MM.1S (cell line): ENCODE measurements at regions not wholly inside any gene's neighbourhood (a gene's known extent, or its start where the extent isn't known, plus 50 kb on each side); places are given as distances from the start of the nearest gene placed in this dataset.
"Not testable (repeated sequence)": the region's sequence is repeated elsewhere in the genome, so short reads cannot be mapped to it uniquely, and the experiment has no call there.

Source experiments
- EZH2 ChIP-seq: fragments of 300-600 bp; sonication (generic); optimal IDR thresholded peaks from 2 replicates; pipeline ENCODE3; 2017; ENCODE audit warnings: low read depth, mild to moderate bottlenecking, antibody characterized with exemption, low read length, mixed read lengths
- TF ChIP-seq, protein P1 (sequence below): fragments of 300-600 bp; sonication (generic); IDR thresholded peaks from 2 replicates; pipeline ENCODE4 v1.5.1; 2016; ENCODE audit warnings: antibody characterized with exemption, low read length, mixed read lengths

DNA sequence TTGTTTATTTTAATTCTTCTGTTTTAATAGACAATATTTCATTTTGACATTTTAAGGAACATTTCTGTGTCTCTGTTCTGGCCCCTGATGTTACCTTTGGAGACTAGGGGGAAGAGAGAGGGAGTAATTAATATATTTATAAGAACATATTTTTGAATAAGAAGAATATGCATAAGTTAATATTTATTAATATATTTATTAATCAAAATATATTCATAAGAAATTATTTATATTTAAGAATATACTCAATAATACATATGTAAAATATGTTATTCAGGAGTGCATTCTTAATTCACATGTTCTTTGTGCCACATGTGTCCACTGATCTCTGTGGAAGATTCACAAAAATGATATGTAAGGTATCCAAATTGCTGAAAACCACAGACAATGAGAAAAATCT lies 1687.7 kb downstream of the SPATA31A7 start:
- TF ChIP-seq, protein P1, sequence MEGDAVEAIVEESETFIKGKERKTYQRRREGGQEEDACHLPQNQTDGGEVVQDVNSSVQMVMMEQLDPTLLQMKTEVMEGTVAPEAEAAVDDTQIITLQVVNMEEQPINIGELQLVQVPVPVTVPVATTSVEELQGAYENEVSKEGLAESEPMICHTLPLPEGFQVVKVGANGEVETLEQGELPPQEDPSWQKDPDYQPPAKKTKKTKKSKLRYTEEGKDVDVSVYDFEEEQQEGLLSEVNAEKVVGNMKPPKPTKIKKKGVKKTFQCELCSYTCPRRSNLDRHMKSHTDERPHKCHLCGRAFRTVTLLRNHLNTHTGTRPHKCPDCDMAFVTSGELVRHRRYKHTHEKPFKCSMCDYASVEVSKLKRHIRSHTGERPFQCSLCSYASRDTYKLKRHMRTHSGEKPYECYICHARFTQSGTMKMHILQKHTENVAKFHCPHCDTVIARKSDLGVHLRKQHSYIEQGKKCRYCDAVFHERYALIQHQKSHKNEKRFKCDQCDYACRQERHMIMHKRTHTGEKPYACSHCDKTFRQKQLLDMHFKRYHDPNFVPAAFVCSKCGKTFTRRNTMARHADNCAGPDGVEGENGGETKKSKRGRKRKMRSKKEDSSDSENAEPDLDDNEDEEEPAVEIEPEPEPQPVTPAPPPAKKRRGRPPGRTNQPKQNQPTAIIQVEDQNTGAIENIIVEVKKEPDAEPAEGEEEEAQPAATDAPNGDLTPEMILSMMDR, result not testable (repeated sequence)
- not testable (repeated sequence) for TF ChIP-seq EZH2
